H9 (cell line): ENCODE measurements at regions not wholly inside any gene's neighbourhood (a gene's known extent, or its start where the extent isn't known, plus 50 kb on each side); places are given as distances from the start of the nearest gene placed in this dataset.

Experiments
- DNase-seq: peaks from one replicate; pipeline ENCODE4 v3.0.0-alpha.2; 2017
- H2AFZ ChIP-seq: one replicate; pipeline ENCODE4 v1.6.1; 2013; ENCODE audit warnings: mild to moderate bottlenecking, low read length, control low read depth, moderate library complexity
- H2AK5ac ChIP-seq: 2 replicates; pipeline ENCODE4 v1.6.1; 2013; ENCODE audit warnings: low read length, control low read depth, mixed read lengths; ENCODE audit not compliant: insufficient read length
- H2BK120ac ChIP-seq: one replicate; pipeline ENCODE4 v1.6.1; 2013; ENCODE audit warnings: low read depth, mild to moderate bottlenecking, low read length, control low read depth, inconsistent platforms; ENCODE audit not compliant: poor library complexity, severe bottlenecking
- H2BK12ac ChIP-seq: 2 replicates; pipeline ENCODE4 v1.6.1; 2013; ENCODE audit warnings: low read length, control low read depth, mixed read lengths, low read depth; ENCODE audit not compliant: insufficient read length
- H2BK15ac ChIP-seq: 2 replicates; pipeline ENCODE4 v1.6.1; 2013; ENCODE audit warnings: low read depth, low read length, control low read depth
- H2BK20ac ChIP-seq: one replicate; pipeline ENCODE4 v1.6.1; 2013; ENCODE audit warnings: low read depth, mild to moderate bottlenecking, low read length, control low read depth, inconsistent platforms; ENCODE audit not compliant: poor library complexity, severe bottlenecking
- H2BK5ac ChIP-seq: 2 replicates; pipeline ENCODE4 v1.6.1; 2013; ENCODE audit warnings: low read length, control low read depth, mixed read lengths; ENCODE audit not compliant: insufficient read length
- H3K14ac ChIP-seq: 2 replicates; pipeline ENCODE4 v1.6.1; 2013; ENCODE audit warnings: low read length, control low read depth; ENCODE audit not compliant: insufficient read depth
- H3K18ac ChIP-seq: 2 replicates; pipeline ENCODE4 v1.6.1; 2013; ENCODE audit warnings: low read depth, mild to moderate bottlenecking, mixed read lengths, low read length, control low read depth; ENCODE audit not compliant: insufficient read length
- H3K23ac ChIP-seq: 2 replicates; pipeline ENCODE4 v1.6.1; 2013; ENCODE audit warnings: low read length, control low read depth, mixed read lengths, low read depth; ENCODE audit not compliant: insufficient read length
- H3K23me2 ChIP-seq: 2 replicates; pipeline ENCODE4 v1.6.1; 2013; ENCODE audit warnings: low read depth, mild to moderate bottlenecking, mixed read lengths, low read length, control low read depth; ENCODE audit not compliant: insufficient read length, poor library complexity, severe bottlenecking
- H3K27ac ChIP-seq: 2 replicates; pipeline ENCODE4 v1.5.1; 2013; ENCODE audit warnings: low read length, control low read depth, mixed read lengths, low read depth; ENCODE audit not compliant: insufficient read length
- H3K27me3 ChIP-seq: 2 replicates; pipeline ENCODE4 v1.6.1; 2013; ENCODE audit warnings: low read length, control low read depth, inconsistent platforms; ENCODE audit not compliant: insufficient read depth
- H3K4ac ChIP-seq: 2 replicates; pipeline ENCODE4 v1.6.1; 2013; ENCODE audit warnings: low read depth, mild to moderate bottlenecking, control low read depth, inconsistent platforms, low read length, moderate library complexity
- H3K4me1 ChIP-seq: 2 replicates; pipeline ENCODE4 v1.6.1; 2013; ENCODE audit warnings: low read length, control low read depth, inconsistent platforms; ENCODE audit not compliant: insufficient read depth
- H3K4me2 ChIP-seq: 2 replicates; pipeline ENCODE4 v1.6.1; 2013; ENCODE audit warnings: low read length, control low read depth, mixed read lengths; ENCODE audit not compliant: insufficient read length, insufficient read depth
- H3K56ac ChIP-seq: 2 replicates; pipeline ENCODE4 v1.6.1; 2013; ENCODE audit warnings: low read depth, mild to moderate bottlenecking, mixed read lengths, low read length, control low read depth; ENCODE audit not compliant: insufficient read length
- H3K79me1 ChIP-seq: 2 replicates; pipeline ENCODE4 v1.6.1; 2013; ENCODE audit warnings: low read depth, mild to moderate bottlenecking, moderate library complexity, low read length, control low read depth, inconsistent platforms; ENCODE audit not compliant: insufficient read depth, poor library complexity, severe bottlenecking
- H3K79me2 ChIP-seq: 2 replicates; pipeline ENCODE4 v1.6.1; 2013; ENCODE audit warnings: low read length, control low read depth, inconsistent platforms; ENCODE audit not compliant: insufficient read depth
- H3K9ac ChIP-seq: 2 replicates; pipeline ENCODE4 v1.6.1; 2013; ENCODE audit warnings: low read length, control low read depth, mixed read lengths; ENCODE audit not compliant: insufficient read length; ENCODE audit errors: extremely low read depth
- H3K9me3 ChIP-seq: one replicate; pipeline ENCODE4 v1.6.1; 2013; ENCODE audit warnings: low read depth, low read length, inconsistent platforms; ENCODE audit not compliant: control insufficient read depth
- H3T11ph ChIP-seq: one replicate; pipeline ENCODE4 v1.6.1; 2013; ENCODE audit warnings: mild to moderate bottlenecking, low read length, control low read depth, inconsistent platforms
- H4K20me1 ChIP-seq: one replicate; pipeline ENCODE4 v1.6.1; 2013; ENCODE audit not compliant: control insufficient read depth, insufficient read length, insufficient read depth
- H4K5ac ChIP-seq: 2 replicates; pipeline ENCODE4 v1.6.1; 2013; ENCODE audit warnings: low read depth, mild to moderate bottlenecking, mixed read lengths, low read length, control low read depth; ENCODE audit not compliant: insufficient read length
- H4K8ac ChIP-seq: replicated peaks from 2 replicates; pipeline ENCODE4 v1.6.1; 2013; ENCODE audit warnings: low read length, control low read depth, mixed read lengths, low read depth; ENCODE audit not compliant: insufficient read length
- H4K91ac ChIP-seq: 2 replicates; pipeline ENCODE4 v1.6.1; 2013; ENCODE audit warnings: low read depth, mild to moderate bottlenecking, moderate library complexity, mixed read lengths, low read length, control low read depth; ENCODE audit not compliant: insufficient read length
- H3K27ac Mint-ChIP-seq, 3 experiments: 2 replicates in 2 of 3; 3 replicates in 1 of 3; pipeline ENCODE4 v1.8.0; 2020 to 2021; ENCODE audit warnings: mixed read lengths in 3 of 3, mild to moderate bottlenecking in 1 of 3, moderate library complexity in 1 of 3
- H3K27me3 Mint-ChIP-seq: 2 replicates; pipeline ENCODE4 v1.8.0; 2021; ENCODE audit warnings: low read depth, mild to moderate bottlenecking, moderate library complexity, mixed read lengths
- H3K36me3 Mint-ChIP-seq, 3 experiments: 2 replicates in 2 of 3; 3 replicates in 1 of 3; pipeline ENCODE4 v1.8.0; 2020 to 2021; ENCODE audit warnings: low read depth in 3 of 3, mixed read lengths in 3 of 3; ENCODE audit not compliant: insufficient read depth in 1 of 3
- H3K4me1 Mint-ChIP-seq, 2 experiments: 2 replicates each; pipeline ENCODE4 v1.8.0; 2020; ENCODE audit warnings: mixed read lengths in 2 of 2
- H3K4me3 Mint-ChIP-seq, 2 experiments: 2 replicates in 1 of 2; 3 replicates in 1 of 2; pipeline ENCODE4 v1.8.0; 2020 to 2021; ENCODE audit warnings: mild to moderate bottlenecking in 2 of 2, mixed read lengths in 2 of 2, moderate library complexity in 1 of 2
- H3K9me3 Mint-ChIP-seq, 2 experiments: 2 replicates in 1 of 2; 3 replicates in 1 of 2; pipeline ENCODE4 v1.8.0; 2020; ENCODE audit warnings: mild to moderate bottlenecking in 2 of 2, mixed read lengths in 2 of 2, moderate library complexity in 1 of 2
- WGBS: extraction: QIAGEN DNeasy Blood & Tissue Kit; methylation state at CpG from one replicate; pipeline ENCODE4 v1.1.7; 2013; ENCODE audit warnings: missing lambda C conversion rate, low lambda C conversion rate, mixed read lengths; ENCODE audit not compliant: insufficient read length; ENCODE audit errors: extremely low coverage; 5-methylcytosine and 5-hydroxymethylcytosine counted together
- TF ChIP-seq, protein P1 (sequence below): fragments of 200-600 bp; sonication (generic); conservative IDR thresholded peaks from 3 replicates; pipeline ENCODE4 v1.8.0; 2021; ENCODE audit warnings: antibody characterized with exemption, mild to moderate bottlenecking

DNA sequence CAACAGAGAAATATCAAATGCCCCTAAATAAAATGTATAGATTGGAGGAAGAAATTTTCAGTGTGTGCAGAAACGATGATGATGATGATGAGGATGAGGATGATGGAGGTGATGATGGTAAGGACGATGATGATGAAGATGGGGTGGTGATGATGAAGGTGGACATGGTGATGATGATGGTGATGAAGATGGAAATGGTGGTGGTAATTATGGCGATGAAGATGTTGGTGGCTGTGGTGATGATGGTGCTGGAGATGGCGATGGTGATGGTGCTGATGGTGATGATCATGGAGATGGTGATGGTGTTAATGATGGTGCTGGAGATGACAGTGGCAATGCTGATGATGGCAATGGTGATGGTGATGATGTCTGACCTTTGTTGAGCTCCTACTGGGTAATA is 141.2 kb downstream of the DHX35 start:
- TF ChIP-seq, protein P1, sequence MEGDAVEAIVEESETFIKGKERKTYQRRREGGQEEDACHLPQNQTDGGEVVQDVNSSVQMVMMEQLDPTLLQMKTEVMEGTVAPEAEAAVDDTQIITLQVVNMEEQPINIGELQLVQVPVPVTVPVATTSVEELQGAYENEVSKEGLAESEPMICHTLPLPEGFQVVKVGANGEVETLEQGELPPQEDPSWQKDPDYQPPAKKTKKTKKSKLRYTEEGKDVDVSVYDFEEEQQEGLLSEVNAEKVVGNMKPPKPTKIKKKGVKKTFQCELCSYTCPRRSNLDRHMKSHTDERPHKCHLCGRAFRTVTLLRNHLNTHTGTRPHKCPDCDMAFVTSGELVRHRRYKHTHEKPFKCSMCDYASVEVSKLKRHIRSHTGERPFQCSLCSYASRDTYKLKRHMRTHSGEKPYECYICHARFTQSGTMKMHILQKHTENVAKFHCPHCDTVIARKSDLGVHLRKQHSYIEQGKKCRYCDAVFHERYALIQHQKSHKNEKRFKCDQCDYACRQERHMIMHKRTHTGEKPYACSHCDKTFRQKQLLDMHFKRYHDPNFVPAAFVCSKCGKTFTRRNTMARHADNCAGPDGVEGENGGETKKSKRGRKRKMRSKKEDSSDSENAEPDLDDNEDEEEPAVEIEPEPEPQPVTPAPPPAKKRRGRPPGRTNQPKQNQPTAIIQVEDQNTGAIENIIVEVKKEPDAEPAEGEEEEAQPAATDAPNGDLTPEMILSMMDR = no peak
- Histone ChIP-seq H3K9me3 (peaks cover 6% of the 10 kb centered on the region), H3K4me1 (no peaks in the 10 kb centered on the region), H4K20me1 (no peaks in the 10 kb centered on the region), H3K9ac (no peak overlapping the region), H4K91ac (no peak overlapping the region), H2BK20ac (no peak overlapping the region), H2AFZ (no peak overlapping the region), H3K4me2 (no peak overlapping the region), H2BK15ac (no peak overlapping the region), H3K14ac (no peak overlapping the region), H3K79me2 (no peaks in the 10 kb centered on the region), H3K56ac (no peak overlapping the region), H4K5ac (no peak overlapping the region), H2BK120ac (no peak overlapping the region), H3K79me1 (no peaks in the 10 kb centered on the region), H3K18ac (no peak overlapping the region), H3K4ac (no peak overlapping the region), H2BK12ac (no peak overlapping the region), H3K27me3 (no peaks in the 10 kb centered on the region), H3K23me2 (no peaks in the 10 kb centered on the region), H3K27ac (no peak overlapping the region), H2BK5ac (no peak overlapping the region), H3K23ac (no peak overlapping the region), H4K8ac (no peak overlapping the region), H3T11ph (no peak overlapping the region), H2AK5ac (no peak overlapping the region)
- H3K36me3 Mint-ChIP-seq = peaks cover 4 to 6% (median 5%) of the 10 kb centered on the region in 3 experiments; a peak in 6 of 7 replicates
- WGBS = 100% methylated on average over 3 of the region's 4 CpGs
- no peak overlapping the region for H3K27ac Mint-ChIP-seq
- no peaks in the 10 kb centered on the region for H3K4me1 Mint-ChIP-seq
- H3K4me3 Mint-ChIP-seq = no peak overlapping the region
- DNase-seq = no peak
- H3K9me3 Mint-ChIP-seq = peaks cover 9 to 20% of the 10 kb centered on the region in 2 experiments
- peaks cover 21% of the 10 kb centered on the region for H3K27me3 Mint-ChIP-seq
